ENCODE measurements at regions not wholly inside any gene's neighbourhood (a gene's known extent, or its start where the extent isn't known, plus 50 kb on each side); places are given as distances from the start of the nearest gene placed in this dataset.

DNA sequence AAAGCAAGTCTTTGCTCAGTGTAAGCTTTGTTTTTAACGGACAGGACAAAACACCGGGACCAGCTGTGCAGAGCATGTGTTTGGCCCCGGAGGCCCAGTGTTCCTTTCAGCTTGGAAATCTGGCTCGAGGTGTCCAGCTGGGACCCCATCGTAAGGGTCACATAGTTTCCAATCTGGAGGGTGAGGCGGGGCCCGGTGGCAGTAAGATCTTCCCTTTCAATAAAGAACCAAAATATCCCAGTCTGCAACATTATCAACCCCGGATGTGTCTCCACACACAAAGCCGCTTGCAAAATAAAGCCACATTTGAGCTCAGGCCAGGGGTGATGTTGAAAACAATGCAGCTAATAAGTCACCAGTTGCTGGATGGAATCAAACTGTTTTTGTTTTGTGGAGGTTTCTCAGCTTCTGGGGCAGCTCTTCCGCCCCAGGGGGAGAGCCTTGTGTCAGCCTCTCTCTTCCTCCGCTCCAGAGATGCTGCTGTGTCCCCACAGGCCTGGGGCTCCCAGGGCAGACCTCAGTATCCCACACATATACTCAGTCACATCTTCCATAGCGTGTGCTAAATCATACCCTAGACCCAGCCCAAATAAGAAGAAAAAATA lies 138.6 kb upstream of the GLI2 start:
- no peak for DNase-seq

DNA sequence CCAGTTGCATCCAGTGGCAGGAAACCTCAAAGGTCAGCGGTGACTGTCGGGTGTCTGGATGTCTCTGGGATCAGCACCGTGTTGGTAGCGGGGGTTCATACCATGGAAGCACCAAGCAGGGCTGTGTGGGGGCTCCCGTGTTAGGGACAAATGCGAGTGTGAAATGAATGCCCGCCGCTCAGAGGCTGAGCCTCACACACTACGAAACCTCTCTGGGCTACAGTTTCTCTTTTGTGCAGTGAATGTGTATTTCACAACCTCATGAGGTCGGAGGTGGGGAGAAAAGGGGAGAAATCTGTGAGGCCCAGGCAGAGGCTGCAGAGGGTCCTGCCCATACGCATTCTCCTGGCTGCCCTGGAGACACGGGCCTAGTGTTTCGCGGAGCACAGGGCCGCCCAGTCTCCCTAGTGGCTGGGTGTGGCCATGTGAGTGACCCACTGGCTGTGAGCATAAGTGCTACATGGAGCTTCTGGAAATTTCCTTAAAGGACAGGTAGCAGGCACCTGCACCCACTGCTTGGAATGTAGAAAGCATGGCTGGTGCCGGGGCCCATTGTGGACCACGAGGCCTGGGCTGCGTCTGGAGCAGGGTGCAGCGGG lies 138.0 kb upstream of the GLI2 start:
- DNase-seq: no peak

GRCh38 chr2:120598416-120598815 lies 137.3 kb upstream of the GLI2 start:
- no peak for DNase-seq

DNA sequence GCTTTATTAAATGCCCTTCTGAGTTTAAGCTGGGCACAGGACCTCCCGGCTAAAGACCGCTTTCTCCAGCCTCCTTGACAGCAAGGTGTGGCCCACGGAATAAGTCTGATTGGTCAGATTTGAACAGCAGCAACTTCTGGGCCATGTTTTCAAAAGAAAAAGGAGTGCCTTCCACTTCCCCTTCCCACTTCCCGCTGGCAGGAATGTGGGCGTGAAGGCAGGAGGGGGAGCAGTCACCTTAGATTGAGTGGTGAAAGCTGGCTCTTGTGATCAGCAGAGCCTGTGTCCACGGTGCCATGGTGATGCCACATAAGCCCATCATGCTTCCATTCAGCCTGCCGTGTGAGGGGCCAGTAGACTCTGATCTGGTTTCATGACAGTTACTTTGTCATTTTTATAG lies 136.6 kb upstream of the GLI2 start:
- DNase-seq: no peak

- no peak for DNase-seq
Measured at GRCh38 chr2:120599656-120600055, 136.0 kb upstream of the GLI2 start.

DNA sequence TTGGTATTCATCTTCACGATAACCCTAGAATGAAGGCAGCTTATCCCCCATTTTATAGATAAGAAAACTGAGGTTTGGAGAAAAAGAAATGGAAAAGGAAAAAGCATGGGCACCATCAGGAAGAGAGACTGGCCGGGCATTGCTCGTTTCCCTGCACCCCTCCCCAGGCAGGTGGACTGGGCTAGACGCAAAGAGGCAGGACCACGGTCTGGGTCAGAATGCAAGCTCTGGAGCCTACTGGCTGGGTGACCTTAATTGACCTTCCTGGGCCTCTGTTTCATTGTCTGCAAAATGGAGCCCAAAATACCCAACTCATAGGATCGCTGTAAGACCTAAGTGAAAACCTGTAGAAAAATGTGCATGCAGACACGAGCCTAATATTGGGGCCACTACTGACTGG lies 135.3 kb upstream of the GLI2 start:
- DNase-seq: no peak

GRCh38 chr2:120600786-120601185 lies 134.9 kb upstream of the GLI2 start:
- DNase-seq: no peak

GRCh38 chr2:120601566-120601965 lies 134.1 kb upstream of the GLI2 start:
- no peak for DNase-seq

GRCh38 chr2:120602251-120602650 lies 133.4 kb upstream of the GLI2 start:
- DNase-seq: no peak

DNA sequence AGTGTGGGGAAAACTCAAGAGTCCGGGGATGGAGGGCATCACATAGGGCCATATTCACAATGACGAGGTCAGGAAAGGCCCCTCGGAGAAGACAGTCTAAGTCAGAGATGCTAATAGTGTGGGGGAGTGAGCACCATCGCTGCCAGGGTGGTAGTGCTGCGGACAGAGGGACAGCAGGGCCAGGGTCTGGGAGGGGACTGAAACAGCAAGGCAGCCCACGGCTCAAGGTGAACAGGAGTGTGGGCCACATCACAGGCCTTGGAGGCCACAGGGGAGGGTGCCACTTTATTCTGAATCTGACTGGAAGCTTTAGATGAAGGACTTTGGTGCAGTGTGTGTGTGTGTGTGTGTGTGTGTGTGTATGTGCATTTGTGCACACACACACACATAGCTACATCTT lies 130.9 kb upstream of the GLI2 start:
- DNase-seq: no peak

GRCh38 chr2:120605231-120605935 lies 130.3 kb upstream of the GLI2 start:
- DNase-seq: no peak

DNA sequence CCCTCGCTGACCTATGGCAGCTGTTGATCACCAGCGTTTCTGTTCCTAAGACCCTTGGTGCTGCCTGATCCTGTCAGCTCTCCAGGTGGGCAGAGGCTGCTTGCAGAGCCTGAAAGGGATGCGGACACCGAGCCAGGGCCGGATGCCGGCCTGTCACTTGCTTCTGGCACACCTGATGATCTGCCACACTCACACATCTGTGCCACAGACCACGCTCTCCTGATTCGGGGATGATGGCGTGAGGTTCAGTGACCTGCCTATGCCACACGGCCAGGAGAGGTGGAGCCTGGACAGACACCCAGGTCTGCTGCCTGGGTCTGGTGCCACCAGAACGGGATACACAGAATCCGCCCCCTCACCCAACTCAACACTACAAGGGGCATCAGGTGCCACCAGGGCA lies 129.4 kb upstream of the GLI2 start:
- DNase-seq: no peak

GRCh38 chr2:120606931-120607330 lies 128.7 kb upstream of the GLI2 start:
- no peak for DNase-seq

DNA sequence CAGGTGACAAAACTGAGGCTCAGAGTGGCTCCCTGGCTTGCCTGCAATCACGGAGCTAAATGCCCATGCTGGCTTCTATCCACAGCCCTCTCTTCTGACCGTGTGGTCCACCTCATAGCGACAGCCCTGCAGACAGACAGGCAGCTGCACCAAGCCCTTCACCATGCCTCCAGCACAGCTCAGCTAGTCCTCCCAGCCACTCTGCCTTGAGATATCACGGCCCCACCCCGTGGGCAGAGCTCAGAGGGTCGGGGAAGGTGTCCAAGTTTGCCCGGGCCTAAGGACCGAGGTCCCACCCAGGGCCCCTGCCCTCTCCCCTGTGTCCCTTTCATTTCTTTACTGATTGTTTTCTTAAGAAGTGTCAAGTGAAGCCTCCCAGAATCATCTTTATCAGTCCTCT lies 128.2 kb upstream of the GLI2 start:
- no peak for DNase-seq

- no peak for DNase-seq
Measured at GRCh38 chr2:120607996-120608395, 127.7 kb upstream of the GLI2 start.

DNA sequence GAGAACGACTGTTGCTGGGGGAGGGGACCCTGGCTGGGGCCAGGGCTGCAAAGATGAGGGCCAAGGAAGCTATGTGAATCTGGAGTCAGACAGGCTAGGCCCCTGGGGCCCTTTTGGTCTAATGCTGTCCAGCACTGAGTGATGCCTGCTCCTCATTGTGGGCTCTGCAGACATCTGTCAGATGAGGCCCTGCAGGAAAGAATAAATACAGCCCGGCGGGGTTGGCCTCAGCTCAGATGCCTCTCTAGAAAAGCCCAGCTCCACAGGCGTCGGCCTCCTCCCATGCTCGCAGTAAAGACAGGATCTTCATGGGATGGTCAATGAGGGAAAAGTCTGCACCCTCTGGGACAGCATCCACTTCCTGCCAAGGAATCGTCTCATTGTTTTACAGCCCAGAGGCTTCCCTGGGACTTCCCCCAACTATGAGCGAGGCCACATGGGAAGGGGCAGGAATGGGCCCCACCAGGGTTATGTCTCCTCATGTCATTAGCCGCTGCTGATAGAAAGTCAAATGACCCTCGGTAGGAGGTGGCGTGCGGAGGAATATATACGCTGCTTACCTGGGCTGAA lies 125.8 kb upstream of the GLI2 start:
- DNase-seq: no peak

DNA sequence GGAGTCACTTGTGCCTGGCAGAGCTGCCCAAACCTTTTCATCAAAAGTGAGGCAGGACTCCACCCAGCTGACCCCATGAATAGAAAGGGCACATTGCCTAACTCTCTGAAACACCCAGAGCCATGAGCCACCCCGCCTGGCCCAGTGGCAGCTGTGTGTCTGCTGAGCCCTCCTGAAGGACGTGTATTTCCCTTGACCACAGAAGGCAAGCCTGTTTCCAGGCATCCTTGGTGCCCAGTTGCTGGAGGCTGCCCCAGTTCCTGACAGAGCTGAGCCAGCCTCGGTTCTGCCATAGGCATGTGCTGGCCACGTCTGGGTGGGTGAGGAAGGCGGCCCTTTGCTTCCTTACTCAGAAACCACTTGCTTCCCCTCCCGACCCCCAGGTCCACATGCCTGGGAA lies 124.7 kb upstream of the GLI2 start:
- no peak for DNase-seq

GRCh38 chr2:120611961-120612360 lies 123.7 kb upstream of the GLI2 start:
- no peak for DNase-seq

DNA sequence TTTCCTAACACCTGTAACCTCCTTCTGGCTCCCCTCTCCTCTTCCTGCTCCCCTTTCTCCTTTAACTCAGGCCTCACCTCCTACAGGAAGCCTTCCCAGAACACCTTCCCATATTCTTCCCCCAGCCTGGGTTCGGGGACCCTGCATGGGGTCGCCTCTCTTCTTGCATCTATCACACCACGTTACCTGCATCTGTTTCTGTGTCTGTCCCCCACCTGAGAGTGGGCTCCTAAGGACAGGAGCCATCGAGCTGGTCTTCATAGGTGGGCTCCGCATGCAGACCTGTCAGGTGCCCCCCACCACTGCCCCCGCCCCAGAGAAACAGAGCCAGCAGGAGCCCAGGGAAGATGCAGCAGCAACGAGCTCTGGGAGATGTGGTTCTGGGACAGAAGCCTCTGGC lies 123.2 kb upstream of the GLI2 start:
- no peak for DNase-seq

- no peak for DNase-seq
Measured at GRCh38 chr2:120612931-120613330, 122.7 kb upstream of the GLI2 start.

GRCh38 chr2:120613742-120614571 lies 121.7 kb upstream of the GLI2 start:
- no peak for DNase-seq

GRCh38 chr2:120614901-120615300 lies 120.8 kb upstream of the GLI2 start:
- no peak for DNase-seq

GRCh38 chr2:120616261-120616660 lies 119.4 kb upstream of the GLI2 start:
- no peak for DNase-seq
